Spleen (tissue), 11 donors: ENCODE measurements at regions not wholly inside any gene's neighbourhood (a gene's known extent, or its start where the extent isn't known, plus 50 kb on each side); places are given as distances from the start of the nearest gene placed in this dataset.
A peak's percentile ranks its signal among the peaks of the same experiment; 100 is the strongest.

ENCODE experiments used
- DNase-seq: peaks from one replicate; pipeline ENCODE4 v3.0.0-alpha.2; 2020
- H3K27ac ChIP-seq, 8 donors: fragments of 200-600 bp; sonication (generic) in 7 of 8; 1 replicate in 4 of 8; 2 replicates in 4 of 8; pipeline versions ENCODE4 v1.5.0 to v1.8.0; 2016 to 2021; ENCODE audit warnings: inconsistent platforms in 4 of 8, mild to moderate bottlenecking in 4 of 8, moderate library complexity in 1 of 8
- H3K27me3 ChIP-seq, 7 donors: fragments of 200-600 bp; sonication (generic) in 6 of 7; replicated peaks in 1 of 7; 1 replicate in 4 of 7; 2 replicates in 3 of 7; pipeline versions ENCODE4 v1.5.0 to v1.8.0; 2016 to 2021; ENCODE audit warnings: inconsistent platforms in 3 of 7, mild to moderate bottlenecking in 1 of 7
- H3K36me3 ChIP-seq, 6 donors: fragments of 200-600 bp; sonication (generic) in 5 of 6; 1 replicate in 4 of 6; 2 replicates in 2 of 6; pipeline versions ENCODE4 v1.5.0 to v1.8.0; 2016 to 2021; ENCODE audit warnings: inconsistent platforms in 2 of 6
- H3K4me1 ChIP-seq, 6 donors: fragments of 200-600 bp; sonication (generic) in 5 of 6; 1 replicate in 3 of 6; 2 replicates in 3 of 6; pipeline versions ENCODE4 v1.5.0 to v1.8.0; 2016 to 2021; ENCODE audit warnings: inconsistent platforms in 3 of 6
- H3K4me3 ChIP-seq, 8 donors: fragments of 200-600 bp; sonication (generic) in 7 of 8; 1 replicate in 4 of 8; 2 replicates in 4 of 8; pipeline versions ENCODE4 v1.5.0 to v1.8.0; 2016 to 2021; ENCODE audit warnings: inconsistent platforms in 4 of 8, mild to moderate bottlenecking in 4 of 8, moderate library complexity in 2 of 8
- H3K9me3 ChIP-seq, 8 donors: fragments of 200-600 bp; sonication (generic) in 7 of 8; 1 replicate in 4 of 8; 2 replicates in 4 of 8; pipeline versions ENCODE4 v1.5.0 to v1.8.0; 2016 to 2021; ENCODE audit warnings: inconsistent platforms in 4 of 8
- CTCF ChIP-seq, 11 experiments: fragments of 200-600 bp in 7 of 11; fragments of 450-650 bp in 4 of 11; sonication (generic) in 4 of 11; IDR thresholded peaks in 8 of 11; conservative IDR thresholded peaks in 3 of 11; 1 replicate in 7 of 11; 2 replicates in 4 of 11; pipeline versions ENCODE4 v1.4.0 to v1.8.0; 2016 to 2021; ENCODE audit warnings: antibody characterized with exemption in 11 of 11, inconsistent platforms in 4 of 11, mild to moderate bottlenecking in 1 of 11
- POLR2A ChIP-seq, 3 donors: fragments of 450-650 bp; IDR thresholded peaks; one replicate each; pipeline ENCODE4 v1.5.1; 2017; ENCODE audit warnings: antibody characterized with exemption in 3 of 3, mild to moderate bottlenecking in 1 of 3
- POLR2AphosphoS5 ChIP-seq, 3 donors: sonication (generic); formaldehyde crosslinking; IDR thresholded peaks; one replicate each; pipeline ENCODE4 v1.5.1; 2017; ENCODE audit warnings: antibody characterized with exemption in 3 of 3
- WGBS, 5 donors: extraction: QIAGEN DNeasy Blood & Tissue Kit in 3 of 5; methylation state at CpG; one replicate each; pipeline versions ENCODE4 v1.1.5 to v1.1.7; 2013 to 2018; 5-methylcytosine and 5-hydroxymethylcytosine counted together
- intact Hi-C: fragments of 100-400 bp; cut with DNase I; formaldehyde crosslinking; loops from one replicate; pipeline ENCODE4 v1.15.0; 2023; ENCODE audit warnings: low total_unique reads
- donor health status: healthy with polysubstance abuse.
- donor health status: DM: no; HTN: no; CAD: no; lungs with moderate emphysema.
- donor health status: DM: no; HTN: no; CAD: no.
- donor health status: Bipolar disorder and iron deficiency.
- donor health status: healthy.
- donor health status: DM: no; HTN: no; CAD: no.
- donor health status: DM: yes; HTN: yes; CAD: no.

GRCh38 chr5:137567226-137567625, 68.1 kb upstream of the SPOCK1 start:
- Histone ChIP-seq H3K4me3 (no peak overlapping the region), H3K27ac (no peak overlapping the region), H3K36me3 (no peaks in the 10 kb centered on the region), H3K9me3 (no peaks in the 10 kb centered on the region), H3K27me3 (peaks cover 0 to 52% (median 0%) of the 10 kb centered on the region in 7 donors), H3K4me1 (peaks cover 6 to 23% (median 18%) of the 10 kb centered on the region in 6 donors)
- intact Hi-C loops: no loop called here
- DNase-seq: no peak
- TF ChIP-seq POLR2AphosphoS5 (IDR thresholded peaks at IDR 0.05) (no peak), POLR2A (IDR thresholded peaks at IDR 0.05) (no peak), CTCF (IDR thresholded peaks at IDR 0.05 in 8 of 11, conservative IDR thresholded peaks at IDR 0.05 in 3 of 11) (no peak)
- WGBS, 5 donors: 88 to 94% (median 92%) methylated on average over 7 of the region's 7 CpGs

- TF ChIP-seq POLR2A (IDR thresholded peaks at IDR 0.05) (no peak), CTCF (IDR thresholded peaks at IDR 0.05 in 8 of 11, conservative IDR thresholded peaks at IDR 0.05 in 3 of 11) (no peak), POLR2AphosphoS5 (IDR thresholded peaks at IDR 0.05) (no peak)
- WGBS, 5 donors: 49 to 70% (median 53%) methylated on average over 6 of the region's 6 CpGs
Measured at GRCh38 chr5:137566780-137567179, 67.7 kb upstream of the SPOCK1 start.

DNA sequence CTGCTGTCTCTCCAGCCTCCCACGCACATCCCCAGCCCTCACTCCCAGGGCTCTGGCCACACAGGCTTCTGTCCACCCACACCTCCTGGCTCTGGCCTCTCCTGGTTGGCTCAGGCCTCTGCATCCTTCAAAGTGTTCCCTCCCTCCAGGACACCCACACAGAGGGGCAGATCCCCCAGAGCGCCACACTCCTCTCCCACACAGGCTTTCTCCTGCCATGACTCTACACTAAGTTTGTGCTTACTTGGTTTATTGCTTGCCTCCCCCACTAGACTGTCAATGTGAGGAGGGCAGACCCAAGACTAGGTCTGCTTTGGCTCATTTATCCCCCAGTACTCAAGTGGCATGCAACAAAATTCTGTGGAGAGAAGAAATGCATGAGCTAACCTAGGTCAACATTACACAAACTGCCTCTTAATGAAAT, 67.0 kb upstream of the SPOCK1 start:
- no peak for DNase-seq
- WGBS, 5 donors: 78 to 87% (median 84%) methylated on average over 2 of the region's 2 CpGs
- H3K9me3 ChIP-seq: no peaks in the 10 kb centered on the region

More at GRCh38 chr5:137566780-137567179, 67.7 kb upstream of the SPOCK1 start:
- peaks cover 0 to 52% (median 0%) of the 10 kb centered on the region in 7 donors for H3K27me3 ChIP-seq
- DNase-seq: no peak
- intact Hi-C loops: no loop called here
- peaks cover 6 to 23% (median 18%) of the 10 kb centered on the region in 6 donors for H3K4me1 ChIP-seq
- no peak overlapping the region for H3K4me3 ChIP-seq
- H3K9me3 ChIP-seq: no peaks in the 10 kb centered on the region
- H3K36me3 ChIP-seq: no peaks in the 10 kb centered on the region
- H3K27ac ChIP-seq: no peak overlapping the region

GRCh38 chr5:137565450-137565849, 66.3 kb upstream of the SPOCK1 start:
- no peak overlapping the region for H3K4me3 ChIP-seq
- H3K27ac ChIP-seq: no peak overlapping the region
- intact Hi-C loops: no loop called here
- TF ChIP-seq CTCF (IDR thresholded peaks at IDR 0.05 in 8 of 11, conservative IDR thresholded peaks at IDR 0.05 in 3 of 11): no peak
- no peak for TF ChIP-seq POLR2AphosphoS5 (IDR thresholded peaks at IDR 0.05)
- TF ChIP-seq POLR2A (IDR thresholded peaks at IDR 0.05): no peak
- H3K36me3 ChIP-seq: no peaks in the 10 kb centered on the region
- peaks cover 0 to 41% (median 0%) of the 10 kb centered on the region in 7 donors for H3K27me3 ChIP-seq
- no peak for DNase-seq
- H3K4me1 ChIP-seq: peaks cover 6 to 29% (median 18%) of the 10 kb centered on the region in 6 donors
- H3K9me3 ChIP-seq: no peaks in the 10 kb centered on the region
- 60 to 96% (median 83%) methylated on average over 3 of the region's 3 CpGs for WGBS, 5 donors

More for the DNA sequence above, 67.0 kb upstream of the SPOCK1 start:
- Histone ChIP-seq H3K4me1 (peaks cover 6 to 27% (median 18%) of the 10 kb centered on the region in 6 donors), H3K27me3 (peaks cover 0 to 47% (median 0%) of the 10 kb centered on the region in 7 donors), H3K27ac (no peak overlapping the region), H3K4me3 (no peak overlapping the region), H3K36me3 (no peaks in the 10 kb centered on the region)
- no peak for TF ChIP-seq POLR2A (IDR thresholded peaks at IDR 0.05)
- no peak for TF ChIP-seq CTCF (IDR thresholded peaks at IDR 0.05 in 8 of 11, conservative IDR thresholded peaks at IDR 0.05 in 3 of 11)
- peak in 1 of 3 donors; percentile 21 for TF ChIP-seq POLR2AphosphoS5 (IDR thresholded peaks at IDR 0.05)
- intact Hi-C loops: no loop called here
